Right cardiac atrium (tissue), 2 donors: ENCODE measurements at regions not wholly inside any gene's neighbourhood (a gene's known extent, or its start where the extent isn't known, plus 50 kb on each side); places are given as distances from the start of the nearest gene placed in this dataset.

ENCODE experiments used
- microRNA-seq, 2 donors: library from miRNA; unstranded; fragments of <30 nt; microRNA quantifications; one replicate each; pipeline ENCODE4 v1.2.0, GENCODE V29; 2020 to 2021
- donor health status: DM: no; HTN: yes; CAD: no.
- donor health status: DM: no; HTN: no; CAD: no.

Small RNAs in the stretch of these regions (microRNA-seq; reads per million reads assigned to microRNA genes)
- 0 reads per million in 2 donors for gene MIR3924
